ENCODE measurements at regions not wholly inside any gene's neighbourhood (a gene's known extent, or its start where the extent isn't known, plus 50 kb on each side); places are given as distances from the start of the nearest gene placed in this dataset.

DNA sequence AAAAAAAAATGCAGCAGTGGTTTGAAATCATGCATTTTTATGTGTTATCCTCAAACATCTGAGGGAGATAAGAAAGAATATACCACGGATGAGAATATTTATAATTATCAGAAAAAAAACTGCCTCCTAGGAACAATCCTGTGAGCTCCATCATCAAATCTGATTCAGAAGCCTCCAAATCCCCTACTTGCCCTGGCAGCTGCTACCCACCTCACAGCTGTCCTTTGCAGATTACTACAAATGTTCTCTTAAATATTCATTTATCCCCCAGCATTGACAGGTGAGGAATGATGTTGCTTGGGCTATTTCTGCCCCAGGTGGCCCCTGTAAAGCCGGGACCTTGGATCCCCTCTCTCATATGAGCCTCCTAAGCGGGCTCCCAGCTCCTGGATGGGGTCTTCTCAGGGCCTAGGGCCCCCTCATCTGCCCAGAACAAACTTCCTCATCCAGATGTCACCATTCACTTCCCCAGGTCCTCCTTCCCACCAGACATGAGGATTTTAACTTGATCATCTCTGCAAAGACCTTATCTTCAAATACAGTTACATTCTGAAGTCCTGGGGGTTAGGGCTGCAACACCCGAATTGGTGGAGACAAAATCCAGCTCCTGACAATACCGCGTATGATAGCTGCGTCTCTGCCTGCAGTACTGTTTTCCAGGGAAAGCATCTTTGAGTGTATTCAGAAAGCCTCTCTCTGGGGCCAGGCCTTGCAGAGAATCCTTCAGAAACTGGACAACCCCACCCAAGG, 81.9 kb upstream of the INSIG1 start:
- DNase-seq (ENCODE audit: extremely low read depth, insufficient read length) = no peak
- Histone ChIP-seq H3K36me3 (ENCODE audit: control insufficient read depth, insufficient read depth, low read length) (no peaks in the 10 kb centered on the region), H3K27me3 (replicated peaks; ENCODE audit: control insufficient read depth, insufficient read depth, low read length) (no peaks in the 10 kb centered on the region), H3K4me3 (replicated peaks; ENCODE audit: low read depth, low read length) (no peak overlapping the region)
- no peak for TF ChIP-seq CTCF (IDR thresholded peaks at IDR 0.05; ENCODE audit: insufficient read depth, low read length, poor library complexity, severe bottlenecking)

DNA sequence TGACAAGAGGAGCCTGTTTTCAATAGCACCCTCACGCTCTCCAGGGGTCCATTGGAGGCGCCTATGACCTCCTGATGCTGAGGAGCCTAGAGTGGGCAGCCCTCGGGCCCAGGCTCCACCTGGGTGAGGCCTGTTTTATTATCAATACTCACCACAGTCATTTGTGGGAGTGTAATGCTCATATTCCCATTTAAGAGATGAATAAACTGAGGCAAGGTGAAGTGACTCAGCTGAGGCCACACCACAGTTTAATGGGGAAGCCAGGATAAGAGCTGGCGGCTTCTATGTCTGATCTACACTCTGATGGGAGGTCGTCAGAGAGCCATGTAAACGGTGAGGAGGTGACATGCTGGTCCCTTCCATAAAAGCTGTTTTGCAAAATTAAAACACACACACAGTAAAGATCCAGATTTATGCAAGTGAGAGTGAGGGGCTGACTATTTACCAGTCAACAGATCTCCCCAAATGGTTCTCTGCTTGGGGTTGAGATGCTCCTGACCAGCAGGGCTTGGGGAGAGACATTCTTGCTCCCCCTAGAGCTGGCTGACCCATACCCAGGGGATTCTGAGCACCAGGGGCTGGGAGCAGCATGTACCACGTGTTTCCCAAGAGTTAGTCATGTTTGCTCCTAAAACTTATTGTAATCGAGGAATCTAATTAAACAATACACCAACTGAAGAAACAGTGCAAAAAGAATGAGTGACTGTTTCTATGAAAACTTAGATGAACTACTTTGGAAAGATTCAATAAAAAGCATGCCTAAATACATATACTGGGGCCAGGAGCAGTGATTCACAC, 81.0 kb upstream of the INSIG1 start:
- H3K36me3 ChIP-seq (ENCODE audit: control insufficient read depth, insufficient read depth, low read length) = no peaks in the 10 kb centered on the region
- no peak overlapping the region for H3K4me3 ChIP-seq (replicated peaks; ENCODE audit: low read depth, low read length)
- H3K27me3 ChIP-seq (replicated peaks; ENCODE audit: control insufficient read depth, insufficient read depth, low read length) = no peaks in the 10 kb centered on the region
- DNase-seq (ENCODE audit: extremely low read depth, insufficient read length) = no peak
- TF ChIP-seq CTCF (IDR thresholded peaks at IDR 0.05; ENCODE audit: insufficient read depth, low read length, poor library complexity, severe bottlenecking) = no peak

GRCh38 chr7:155217634-155218033, 80.0 kb upstream of the INSIG1 start:
- no peak for DNase-seq (ENCODE audit: extremely low read depth, insufficient read length)
- H3K36me3 ChIP-seq (ENCODE audit: control insufficient read depth, insufficient read depth, low read length) = no peaks in the 10 kb centered on the region
- H3K4me3 ChIP-seq (replicated peaks; ENCODE audit: low read depth, low read length) = no peak overlapping the region
- no peaks in the 10 kb centered on the region for H3K27me3 ChIP-seq (replicated peaks; ENCODE audit: control insufficient read depth, insufficient read depth, low read length)
- no peak for TF ChIP-seq CTCF (IDR thresholded peaks at IDR 0.05; ENCODE audit: insufficient read depth, low read length, poor library complexity, severe bottlenecking)

DNA sequence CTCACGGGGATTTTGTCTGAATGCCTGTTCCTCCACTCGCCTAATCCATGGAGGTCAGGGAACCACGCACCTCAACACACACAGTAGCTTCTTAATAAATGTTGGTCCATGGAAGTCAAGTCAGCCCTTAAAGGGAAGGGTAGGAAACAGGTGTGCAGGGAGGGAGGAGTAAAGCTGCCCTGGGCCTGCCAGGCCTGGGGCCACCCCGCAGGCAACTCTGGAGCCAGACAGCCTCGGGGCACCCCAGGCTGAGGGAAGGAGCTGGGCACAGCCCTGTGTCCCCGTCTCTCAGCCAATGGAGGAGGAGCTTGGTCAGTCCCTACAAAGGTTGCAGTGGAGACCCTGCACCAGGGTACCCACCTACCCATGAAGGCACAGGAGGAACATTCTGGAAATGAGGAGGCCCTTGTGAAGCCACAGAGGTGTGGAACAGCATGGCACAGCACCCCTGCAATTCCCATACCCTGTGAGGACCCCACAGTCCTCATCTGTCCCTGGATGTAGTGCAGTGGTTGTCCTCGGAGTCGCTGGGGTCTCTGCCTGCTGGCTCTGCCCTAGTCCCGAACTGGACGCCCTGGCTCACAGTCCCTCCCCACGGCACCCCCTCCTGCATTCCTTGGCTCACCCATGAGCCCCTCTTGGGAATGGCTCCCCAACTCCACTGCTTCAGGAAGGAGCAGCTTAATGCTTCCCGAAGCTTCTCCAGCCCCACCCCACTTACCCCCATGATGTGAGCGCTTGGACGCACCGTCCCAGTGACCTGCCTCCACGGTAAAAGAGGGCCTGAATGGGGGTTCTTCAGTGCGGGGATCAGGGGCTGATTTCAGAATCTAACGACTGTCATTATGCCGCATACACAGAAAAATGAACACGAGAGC, 79.2 kb upstream of the INSIG1 start:
- TF ChIP-seq CTCF (IDR thresholded peaks at IDR 0.05; ENCODE audit: insufficient read depth, low read length, poor library complexity, severe bottlenecking) = no peak
- H3K36me3 ChIP-seq (ENCODE audit: control insufficient read depth, insufficient read depth, low read length) = no peaks in the 10 kb centered on the region

DNA sequence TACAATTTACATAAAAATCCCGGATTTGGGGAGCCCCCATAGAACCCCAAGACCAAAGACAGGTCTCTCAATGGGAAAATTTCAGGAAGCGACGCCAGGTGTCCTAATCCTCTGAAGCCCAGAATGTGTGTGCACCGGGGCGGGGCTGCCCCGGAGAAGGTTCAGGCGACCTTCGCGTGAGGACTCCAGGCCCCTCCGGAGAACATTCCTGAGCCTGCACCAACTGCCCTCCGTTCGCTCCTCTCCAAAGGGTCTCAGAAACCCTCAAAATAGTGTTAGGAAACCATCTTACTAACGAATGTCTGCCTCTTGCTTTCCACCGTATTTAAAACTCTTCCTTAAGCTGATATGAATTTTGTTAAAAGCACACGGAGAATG, 78.5 kb upstream of the INSIG1 start:
- TF ChIP-seq CTCF (IDR thresholded peaks at IDR 0.05; ENCODE audit: insufficient read depth, low read length, poor library complexity, severe bottlenecking) = no peak
- DNase-seq (ENCODE audit: extremely low read depth, insufficient read length) = no peak
- H3K4me3 ChIP-seq (replicated peaks; ENCODE audit: low read depth, low read length) = no peak overlapping the region
- no peaks in the 10 kb centered on the region for H3K27me3 ChIP-seq (replicated peaks; ENCODE audit: control insufficient read depth, insufficient read depth, low read length)
- no peaks in the 10 kb centered on the region for H3K36me3 ChIP-seq (ENCODE audit: control insufficient read depth, insufficient read depth, low read length)

More for the DNA sequence above, 79.2 kb upstream of the INSIG1 start:
- DNase-seq (ENCODE audit: extremely low read depth, insufficient read length) = no peak
- no peaks in the 10 kb centered on the region for H3K27me3 ChIP-seq (replicated peaks; ENCODE audit: control insufficient read depth, insufficient read depth, low read length)
- H3K4me3 ChIP-seq (replicated peaks; ENCODE audit: low read depth, low read length) = no peak overlapping the region

Data from GM06990 (cell line).